GM23338 (cell line): ENCODE measurements at regions not wholly inside any gene's neighbourhood (a gene's known extent, or its start where the extent isn't known, plus 50 kb on each side); places are given as distances from the start of the nearest gene placed in this dataset.

Experiments
- ATAC-seq: fragments of 200-7000 bp; cut with Tn5 transposase; 3 replicates; pipeline ENCODE4 v1.9.1; 2020
- DNase-seq: peaks from one replicate; pipeline ENCODE4 v3.0.0-alpha.2; 2015; ENCODE audit warnings: low spot score
- H2AFZ ChIP-seq: fragments of 200-600 bp; sonication (generic); 2 replicates; pipeline ENCODE4 v1.8.0; 2016; ENCODE audit warnings: antibody characterized with exemption, mild to moderate bottlenecking, moderate library complexity
- H3F3A ChIP-seq: fragments of 200-600 bp; sonication (generic); replicated peaks from 2 replicates; pipeline ENCODE4 v1.8.0; 2017; ENCODE audit warnings: antibody characterized with exemption, mixed run types, low read depth
- H3K27ac ChIP-seq: fragments of 200-600 bp; sonication (generic); 2 replicates; pipeline ENCODE4 v1.6.1; 2016; ENCODE audit warnings: low read depth
- H3K27me3 ChIP-seq: fragments of 200-600 bp; sonication (generic); 2 replicates; pipeline ENCODE4 v1.8.0; 2016; ENCODE audit warnings: mild to moderate bottlenecking, mixed run types, moderate library complexity; ENCODE audit not compliant: insufficient read depth
- H3K36me3 ChIP-seq: fragments of 200-600 bp; sonication (generic); 2 replicates; pipeline ENCODE4 v1.8.0; 2016; ENCODE audit warnings: mild to moderate bottlenecking; ENCODE audit not compliant: insufficient read depth
- H3K4me1 ChIP-seq: fragments of 200-600 bp; sonication (generic); 2 replicates; pipeline ENCODE4 v1.8.0; 2016; ENCODE audit warnings: mild to moderate bottlenecking, moderate library complexity; ENCODE audit not compliant: insufficient read depth
- H3K4me2 ChIP-seq: fragments of 200-600 bp; sonication (generic); 2 replicates; pipeline ENCODE4 v1.7.1; 2017; ENCODE audit warnings: mixed run types
- H3K4me3 ChIP-seq: fragments of 200-600 bp; sonication (generic); 2 replicates; pipeline ENCODE4 v1.6.1; 2016; ENCODE audit warnings: mixed run types
- H3K79me2 ChIP-seq: fragments of 200-600 bp; sonication (generic); replicated peaks from 2 replicates; pipeline ENCODE4 v1.8.0; 2017; ENCODE audit warnings: mild to moderate bottlenecking; ENCODE audit not compliant: insufficient read depth
- H3K9me2 ChIP-seq: fragments of 200-600 bp; sonication (generic); 2 replicates; pipeline ENCODE4 v1.8.0; 2017; ENCODE audit not compliant: insufficient read depth
- H4K20me1 ChIP-seq: fragments of 200-600 bp; sonication (generic); replicated peaks from 2 replicates; pipeline ENCODE4 v1.8.0; 2017; ENCODE audit warnings: mild to moderate bottlenecking; ENCODE audit not compliant: insufficient read depth
- H3K27ac Mint-ChIP-seq: 2 replicates; pipeline ENCODE4 v1.8.0; 2020; ENCODE audit warnings: inconsistent platforms, mild to moderate bottlenecking, moderate library complexity, mixed read lengths
- H3K27me3 Mint-ChIP-seq: 3 replicates; pipeline ENCODE4 v1.8.0; 2022; ENCODE audit warnings: low read depth, mild to moderate bottlenecking, moderate library complexity, mixed read lengths, inconsistent platforms; ENCODE audit not compliant: insufficient read depth, poor library complexity
- H3K36me3 Mint-ChIP-seq: 3 replicates; pipeline ENCODE4 v1.8.0; 2021; ENCODE audit warnings: low read depth, mild to moderate bottlenecking, inconsistent platforms, moderate library complexity, mixed read lengths
- H3K4me1 Mint-ChIP-seq: 3 replicates; pipeline ENCODE4 v1.8.0; 2020; ENCODE audit warnings: mild to moderate bottlenecking, inconsistent platforms, mixed read lengths
- H3K4me3 Mint-ChIP-seq: 3 replicates; pipeline ENCODE4 v1.8.0; 2021; ENCODE audit warnings: moderate library complexity, mild to moderate bottlenecking, inconsistent platforms, mixed read lengths
- H3K9me3 Mint-ChIP-seq: 3 replicates; pipeline ENCODE4 v1.8.0; 2020; ENCODE audit warnings: moderate library complexity, mild to moderate bottlenecking, inconsistent platforms, mixed read lengths
- CREB1 ChIP-seq: fragments of 250-450 bp; sonication (Bioruptor Pico); IDR thresholded peaks from 2 replicates; pipeline ENCODE4 v1.5.0; 2020; ENCODE audit warnings: low read depth, mild to moderate bottlenecking, moderate library complexity
- ETS1 ChIP-seq: IDR thresholded peaks from 2 replicates; pipeline ENCODE4 v1.6.1; 2016; ENCODE audit warnings: antibody characterized with exemption
- EZH2 ChIP-seq: fragments of 200-600 bp; sonication (generic); IDR thresholded peaks from one replicate; pipeline ENCODE4 v1.8.0; 2017; ENCODE audit warnings: antibody characterized with exemption, mild to moderate bottlenecking, low read depth; ENCODE audit not compliant: unreplicated experiment
- EZH2phosphoT487 ChIP-seq: fragments of 200-600 bp; sonication (generic); IDR thresholded peaks from one replicate; pipeline ENCODE4 v1.8.1; 2018; ENCODE audit warnings: antibody characterized with exemption; ENCODE audit not compliant: unreplicated experiment
- NANOG ChIP-seq: IDR thresholded peaks from 2 replicates; pipeline ENCODE4 v1.6.1; 2016; ENCODE audit warnings: antibody characterized with exemption, borderline replicate concordance
- POLR2AphosphoS5 ChIP-seq: IDR thresholded peaks from 2 replicates; pipeline ENCODE4 v1.6.1; 2016; ENCODE audit warnings: antibody characterized with exemption, low read depth
- REST ChIP-seq: IDR thresholded peaks from one replicate; pipeline ENCODE4 v1.6.1; 2018; ENCODE audit warnings: antibody characterized with exemption; ENCODE audit not compliant: unreplicated experiment
- ZNF114 ChIP-seq: fragments of 250-450 bp; sonication (Bioruptor Pico); IDR thresholded peaks from 2 replicates; pipeline ENCODE4 v1.5.0; 2020; ENCODE audit warnings: mild to moderate bottlenecking, moderate library complexity
- ZNF331 ChIP-seq: fragments of 250-450 bp; sonication (Bioruptor Pico); IDR thresholded peaks from 2 replicates; pipeline ENCODE4 v1.5.0; 2020; ENCODE audit warnings: low read depth, mild to moderate bottlenecking, moderate library complexity
- ZNF462 ChIP-seq: fragments of 250-450 bp; sonication (Bioruptor Pico); IDR thresholded peaks from 2 replicates; pipeline ENCODE4 v1.5.0; 2020; ENCODE audit warnings: mild to moderate bottlenecking, moderate library complexity

- Histone ChIP-seq H4K20me1 (no peaks in the 10 kb centered on the region), H3K4me1 (peaks cover 9% of the 10 kb centered on the region; the same call in 1 of the 2 replicates), H3F3A (no peaks in the 10 kb centered on the region), H3K4me3 (no peak overlapping the region), H3K27me3 (no peaks in the 10 kb centered on the region), H3K36me3 (no peaks in the 10 kb centered on the region), H3K79me2 (no peaks in the 10 kb centered on the region), H3K27ac (no peak overlapping the region), H3K4me2 (no peak overlapping the region), H2AFZ (no peak overlapping the region), H3K9me2 (peaks cover 7% of the 10 kb centered on the region; the same call in 1 of the 2 replicates)
- ATAC-seq: no peak
- no peak overlapping the region for H3K4me3 Mint-ChIP-seq
- no peaks in the 10 kb centered on the region; the same call in 2 of the 3 replicates for H3K9me3 Mint-ChIP-seq
- H3K27ac Mint-ChIP-seq: no peak overlapping the region
- no peak for DNase-seq
- TF ChIP-seq ZNF331 (CRISPR knock-in tag) (no peak), NANOG (no peak), POLR2AphosphoS5 (no peak), EZH2 (no peak), ETS1 (no peak), EZH2phosphoT487 (no peak)
- no peaks in the 10 kb centered on the region for H3K27me3 Mint-ChIP-seq
- H3K36me3 Mint-ChIP-seq: no peaks in the 10 kb centered on the region
- H3K4me1 Mint-ChIP-seq: peaks cover 26% of the 10 kb centered on the region
Measured at GRCh38 chr2:16114070-16114469, 173.7 kb downstream of the MYCN start.

- no peak overlapping the region for H3K27ac ChIP-seq
- DNase-seq (no peak), ATAC-seq (no peak)
- H3K9me2 ChIP-seq: peaks cover 7% of the 10 kb centered on the region; the same call in 1 of the 2 replicates
- H3K79me2 ChIP-seq: no peaks in the 10 kb centered on the region
- H3K4me3 ChIP-seq: no peak overlapping the region
- H3K27ac Mint-ChIP-seq: no peak overlapping the region
- no peaks in the 10 kb centered on the region for H3F3A ChIP-seq
- peaks cover 26% of the 10 kb centered on the region for H3K4me1 Mint-ChIP-seq
- H3K27me3 ChIP-seq: no peaks in the 10 kb centered on the region
- no peaks in the 10 kb centered on the region; the same call in 2 of the 3 replicates for H3K9me3 Mint-ChIP-seq
- H3K4me2 ChIP-seq: no peak overlapping the region
- no peaks in the 10 kb centered on the region for H4K20me1 ChIP-seq
- H3K27me3 Mint-ChIP-seq: no peaks in the 10 kb centered on the region
- no peaks in the 10 kb centered on the region for H3K36me3 Mint-ChIP-seq
- H3K36me3 ChIP-seq: no peaks in the 10 kb centered on the region
- no peak overlapping the region for H2AFZ ChIP-seq
- no peak overlapping the region for H3K4me3 Mint-ChIP-seq
- peaks cover 9% of the 10 kb centered on the region; the same call in 1 of the 2 replicates for H3K4me1 ChIP-seq
- TF ChIP-seq ZNF114 (CRISPR knock-in tag): no peak
- no peak for TF ChIP-seq REST
- TF ChIP-seq NANOG: no peak
- TF ChIP-seq ETS1: no peak
- TF ChIP-seq CREB1 (CRISPR knock-in tag): no peak
- TF ChIP-seq EZH2phosphoT487: no peak
- TF ChIP-seq ZNF462 (CRISPR knock-in tag): no peak
- no peak for TF ChIP-seq POLR2AphosphoS5
Measured at GRCh38 chr2:16113568-16113967, 173.2 kb downstream of the MYCN start.
